ENCODE measurements at regions not wholly inside any gene's neighbourhood (a gene's known extent, or its start where the extent isn't known, plus 50 kb on each side); places are given as distances from the start of the nearest gene placed in this dataset.

DNA sequence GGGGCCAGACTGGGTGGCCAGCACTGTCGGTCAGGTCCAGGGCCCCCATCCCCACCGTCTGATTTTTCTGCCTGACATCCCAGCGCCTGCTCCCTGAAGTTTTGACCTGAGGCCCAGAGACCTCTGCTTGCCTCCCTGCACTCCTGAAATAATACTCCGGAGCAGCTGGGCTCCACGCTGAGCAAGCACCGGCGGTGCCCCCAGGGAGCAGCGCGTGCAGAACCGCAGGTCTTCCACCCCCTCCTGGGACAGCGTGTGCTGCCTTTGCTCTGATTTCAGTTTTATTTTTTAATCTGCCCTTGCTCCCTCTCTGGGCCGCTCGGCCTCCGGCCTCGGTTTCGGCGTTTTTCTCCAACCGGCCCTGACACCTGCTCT lies 132.4 kb upstream of the GSE1 start:
- TF ChIP-seq POLR2A (IDR thresholded peaks at IDR 0.05) (no peak), EP300 (IDR thresholded peaks at IDR 0.05) (no peak)
- TF ChIP-seq, protein P1, sequence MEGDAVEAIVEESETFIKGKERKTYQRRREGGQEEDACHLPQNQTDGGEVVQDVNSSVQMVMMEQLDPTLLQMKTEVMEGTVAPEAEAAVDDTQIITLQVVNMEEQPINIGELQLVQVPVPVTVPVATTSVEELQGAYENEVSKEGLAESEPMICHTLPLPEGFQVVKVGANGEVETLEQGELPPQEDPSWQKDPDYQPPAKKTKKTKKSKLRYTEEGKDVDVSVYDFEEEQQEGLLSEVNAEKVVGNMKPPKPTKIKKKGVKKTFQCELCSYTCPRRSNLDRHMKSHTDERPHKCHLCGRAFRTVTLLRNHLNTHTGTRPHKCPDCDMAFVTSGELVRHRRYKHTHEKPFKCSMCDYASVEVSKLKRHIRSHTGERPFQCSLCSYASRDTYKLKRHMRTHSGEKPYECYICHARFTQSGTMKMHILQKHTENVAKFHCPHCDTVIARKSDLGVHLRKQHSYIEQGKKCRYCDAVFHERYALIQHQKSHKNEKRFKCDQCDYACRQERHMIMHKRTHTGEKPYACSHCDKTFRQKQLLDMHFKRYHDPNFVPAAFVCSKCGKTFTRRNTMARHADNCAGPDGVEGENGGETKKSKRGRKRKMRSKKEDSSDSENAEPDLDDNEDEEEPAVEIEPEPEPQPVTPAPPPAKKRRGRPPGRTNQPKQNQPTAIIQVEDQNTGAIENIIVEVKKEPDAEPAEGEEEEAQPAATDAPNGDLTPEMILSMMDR (IDR thresholded peaks at IDR 0.05): no peak

DNA sequence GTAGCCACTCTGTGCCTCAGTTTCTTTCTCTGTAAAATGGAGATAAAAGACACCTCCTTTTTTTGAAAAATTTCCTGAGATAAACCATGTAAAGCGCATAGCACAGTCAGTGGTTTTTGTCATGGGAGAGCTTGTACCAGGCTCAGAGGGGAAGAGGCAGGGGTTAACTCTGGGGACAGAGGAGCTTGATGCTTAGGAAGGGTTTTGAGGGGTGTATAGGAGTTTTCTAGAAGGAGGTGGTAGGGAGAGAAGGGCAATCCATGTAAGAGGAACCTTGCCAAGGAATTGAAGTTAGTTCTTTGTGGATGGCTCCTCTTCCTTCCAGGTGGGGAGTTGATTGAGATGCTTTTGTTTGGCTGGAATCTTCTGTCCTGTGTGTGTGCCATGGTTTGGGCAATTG lies 131.9 kb upstream of the GSE1 start:
- Histone ChIP-seq H3K27me3 (no peaks in the 10 kb centered on the region), H3K4me3 (no peak overlapping the region), H3K9me3 (no peaks in the 10 kb centered on the region), H3K4me1 (no peaks in the 10 kb centered on the region), H3K27ac (no peak overlapping the region), H3K36me3 (no peaks in the 10 kb centered on the region)
- WGBS, 2 donors: 100% methylated on average over 1 of the region's 1 CpG
- TF ChIP-seq, protein P1 (IDR thresholded peaks at IDR 0.05): no peak
- TF ChIP-seq EP300 (IDR thresholded peaks at IDR 0.05): no peak
- TF ChIP-seq POLR2A (IDR thresholded peaks at IDR 0.05): no peak
- no peak for DNase-seq (ENCODE audit: low spot score in 2 of 2)

More for the DNA sequence above, 132.4 kb upstream of the GSE1 start:
- WGBS, 2 donors: 60 to 71% methylated on average over 18 of the region's 18 CpGs
- DNase-seq (ENCODE audit: low spot score in 2 of 2): no peak
- no peaks in the 10 kb centered on the region for H3K4me1 ChIP-seq
- no peaks in the 10 kb centered on the region for H3K36me3 ChIP-seq
- H3K4me3 ChIP-seq: no peak overlapping the region
- H3K9me3 ChIP-seq: no peaks in the 10 kb centered on the region
- H3K27me3 ChIP-seq: no peaks in the 10 kb centered on the region
- H3K27ac ChIP-seq: no peak overlapping the region

DNA sequence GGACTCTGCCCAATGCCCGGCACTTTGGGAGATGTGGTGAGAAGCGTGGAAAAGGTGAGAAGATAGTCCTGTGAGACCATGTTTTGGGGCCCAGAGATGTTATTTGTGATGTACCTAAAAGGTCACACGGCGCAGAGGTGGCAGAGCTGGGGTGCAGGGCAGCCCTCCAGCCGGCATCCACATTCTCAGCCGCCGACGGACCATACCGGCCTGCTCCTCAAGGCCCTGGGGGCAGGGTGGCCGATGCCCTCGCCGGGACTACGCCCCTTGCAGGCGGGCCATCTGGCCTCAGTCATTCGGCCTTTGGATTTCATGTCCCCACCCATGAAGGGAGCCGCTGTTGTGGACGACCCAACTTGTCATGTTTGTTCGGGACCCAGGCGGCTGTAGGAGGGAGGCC lies 131.4 kb upstream of the GSE1 start:
- 81 to 88% methylated on average over 16 to 19 of the region's 19 CpGs for WGBS, 2 donors
- Histone ChIP-seq H3K4me3 (no peak overlapping the region), H3K4me1 (no peaks in the 10 kb centered on the region), H3K36me3 (no peaks in the 10 kb centered on the region), H3K9me3 (no peaks in the 10 kb centered on the region), H3K27ac (no peak overlapping the region), H3K27me3 (no peaks in the 10 kb centered on the region)
- no peak for DNase-seq (ENCODE audit: low spot score in 2 of 2)
- TF ChIP-seq POLR2A (IDR thresholded peaks at IDR 0.05): no peak
- no peak for TF ChIP-seq EP300 (IDR thresholded peaks at IDR 0.05)
- TF ChIP-seq, protein P1 (IDR thresholded peaks at IDR 0.05): no peak

DNA sequence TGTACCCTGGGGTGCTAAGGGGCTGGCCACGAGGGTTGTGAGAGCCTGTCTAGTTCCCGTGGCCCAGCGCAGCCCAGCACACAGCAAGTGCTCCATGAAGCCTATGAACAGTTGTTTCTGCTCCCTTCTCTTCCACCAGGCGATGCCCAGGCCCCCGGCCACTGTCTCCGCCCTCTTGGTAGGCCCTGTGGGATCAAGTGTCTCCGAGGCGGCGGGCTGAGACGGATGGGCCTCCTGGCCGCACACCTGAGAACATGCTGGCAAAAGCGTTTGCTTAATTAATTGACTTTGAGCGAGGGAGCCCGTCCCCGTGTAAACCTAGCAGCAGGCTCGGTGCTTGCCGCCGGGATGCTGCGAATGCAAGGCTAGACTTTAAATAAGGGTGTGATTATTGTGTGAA lies 129.7 kb upstream of the GSE1 start:
- no peaks in the 10 kb centered on the region for H3K27me3 ChIP-seq
- no peak for DNase-seq (ENCODE audit: low spot score in 2 of 2)
- H3K36me3 ChIP-seq: no peaks in the 10 kb centered on the region
- TF ChIP-seq, protein P1 (IDR thresholded peaks at IDR 0.05): no peak
- TF ChIP-seq EP300 (IDR thresholded peaks at IDR 0.05) (no peak), POLR2A (IDR thresholded peaks at IDR 0.05) (no peak)
- no peaks in the 10 kb centered on the region for H3K9me3 ChIP-seq
- no peaks in the 10 kb centered on the region for H3K4me1 ChIP-seq
- H3K27ac ChIP-seq: no peak overlapping the region
- 85 to 86% methylated on average over 19 of the region's 19 CpGs for WGBS, 2 donors
- no peak overlapping the region for H3K4me3 ChIP-seq

DNA sequence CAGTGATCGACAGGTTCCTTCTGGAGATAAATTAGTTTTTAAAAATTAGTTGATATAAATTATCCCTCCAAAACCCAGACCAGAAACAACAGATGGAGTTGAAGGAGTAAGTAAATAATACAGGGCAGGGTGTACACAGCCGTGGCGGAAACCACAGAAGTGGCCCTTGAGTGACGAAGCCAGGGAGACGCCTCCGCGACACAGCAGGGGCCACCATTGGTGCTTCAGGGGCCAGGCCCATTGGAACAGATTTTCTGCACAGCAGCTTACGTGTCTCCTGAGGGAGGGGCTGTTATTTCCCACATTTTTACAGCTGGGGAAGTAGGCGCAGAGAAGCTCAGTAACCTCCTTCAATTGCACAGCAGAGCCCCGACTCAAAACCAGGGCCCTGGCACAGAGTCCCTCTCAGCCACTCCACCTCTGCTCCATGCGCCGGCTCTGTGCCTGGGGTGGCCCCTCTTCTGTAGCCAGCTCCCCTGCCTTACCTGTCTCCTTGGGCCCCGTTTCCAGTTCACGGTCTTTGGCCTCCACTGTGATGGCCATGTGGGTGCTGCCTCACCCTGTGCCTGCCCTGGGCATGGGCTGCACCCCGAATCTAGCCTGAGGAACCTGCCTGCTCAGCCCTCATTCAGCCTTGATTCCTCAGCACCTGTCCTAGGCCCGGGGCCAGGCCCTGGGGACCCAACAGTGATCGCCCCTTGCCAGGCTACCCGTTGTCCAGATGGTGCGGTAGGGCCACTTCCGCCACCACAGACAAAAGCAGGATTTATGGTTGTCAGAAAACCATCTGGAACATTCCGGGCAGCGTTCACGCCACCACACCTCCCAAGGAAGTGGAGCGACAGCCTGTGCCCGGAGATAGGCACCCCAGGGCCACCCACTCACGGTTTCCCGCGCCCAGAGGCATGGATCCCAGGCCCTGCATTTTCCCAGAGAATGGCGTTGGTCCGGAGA lies 128.5 kb upstream of the GSE1 start:
- Histone ChIP-seq H3K9me3 (no peaks in the 10 kb centered on the region), H3K36me3 (no peaks in the 10 kb centered on the region), H3K27ac (no peak overlapping the region), H3K4me3 (no peak overlapping the region), H3K27me3 (no peaks in the 10 kb centered on the region), H3K4me1 (no peaks in the 10 kb centered on the region)
- no peak for DNase-seq (ENCODE audit: low spot score in 2 of 2)
- TF ChIP-seq POLR2A (IDR thresholded peaks at IDR 0.05) (no peak), EP300 (IDR thresholded peaks at IDR 0.05) (no peak)
- TF ChIP-seq, protein P1 (IDR thresholded peaks at IDR 0.05): no peak
- WGBS, 2 donors: 78 to 85% methylated on average over 17 to 29 of the region's 30 CpGs
